NCI-H1417 treated with DMSO at 0.1 percent for 48 hours (cell line): ENCODE measurements at regions not wholly inside any gene's neighbourhood (a gene's known extent, or its start where the extent isn't known, plus 50 kb on each side); places are given as distances from the start of the nearest gene placed in this dataset.

Source experiments
- DNase-seq: peaks from one replicate; lab custom pipeline; 2025; lab: John Stamatoyannopoulos, UW

DNA sequence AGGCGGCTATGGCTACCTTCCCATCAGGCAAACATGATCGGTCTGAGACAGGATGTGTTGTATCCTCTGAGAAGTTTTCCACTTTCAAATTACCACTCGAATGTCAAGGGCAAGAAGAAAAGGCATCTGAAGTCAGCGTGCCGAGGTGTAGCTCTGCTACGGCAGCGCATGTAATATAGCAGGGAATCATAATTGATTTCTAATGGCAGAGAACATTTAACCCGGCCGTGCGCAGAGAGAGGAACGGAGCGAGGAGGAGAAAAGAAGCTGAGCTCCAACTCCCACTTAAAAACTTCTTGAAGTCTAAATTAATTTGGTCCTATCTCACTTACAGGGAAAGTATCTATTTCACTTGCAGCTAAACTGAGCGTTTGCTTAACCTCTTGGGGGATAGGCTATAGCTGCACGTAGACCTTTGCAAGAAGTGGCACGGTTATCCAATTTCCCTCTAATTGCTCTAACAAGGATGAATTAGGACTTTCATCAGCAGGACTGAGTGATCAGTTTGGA is 137.3 kb upstream of the KIRREL3 start:
- DNase-seq = no peak

DNA sequence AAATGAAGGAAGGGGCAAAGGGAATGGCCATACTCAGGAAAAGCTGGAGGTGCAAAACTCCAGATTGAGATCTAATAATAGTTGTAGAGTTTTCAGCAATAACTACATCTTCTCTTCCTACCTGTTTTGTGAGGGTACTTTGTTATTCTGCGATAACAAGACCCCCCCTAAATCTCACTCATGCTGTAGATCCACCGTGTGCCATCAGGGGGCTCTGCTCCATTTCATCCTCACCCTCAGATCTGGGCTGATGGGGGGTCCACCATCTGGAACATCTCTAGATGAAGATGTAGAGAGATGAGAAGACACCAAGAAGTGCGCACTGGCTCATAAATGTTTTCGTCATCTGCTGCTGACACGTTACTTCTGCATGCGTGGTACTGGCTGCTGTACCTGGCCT is 135.9 kb upstream of the KIRREL3 start:
- no peak for DNase-seq

DNA sequence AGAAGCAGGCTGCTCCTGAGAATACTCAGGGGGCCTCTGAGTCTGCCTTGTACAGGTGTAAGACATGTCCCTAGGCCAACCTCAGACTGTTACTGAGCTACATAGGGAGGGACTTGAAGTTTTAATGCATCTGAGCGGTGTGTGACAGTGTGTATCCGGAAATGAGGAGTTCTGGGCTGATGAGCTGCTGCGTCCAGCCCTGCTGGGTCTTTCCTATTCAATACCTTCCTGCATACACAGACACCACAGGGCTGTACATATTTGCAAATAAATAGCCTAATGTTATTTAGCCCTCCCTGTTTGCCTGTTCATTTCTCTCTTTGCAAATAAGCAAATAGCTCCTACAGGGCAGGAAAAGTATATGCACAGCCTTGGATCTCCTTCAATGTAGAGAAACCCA is 134.7 kb upstream of the KIRREL3 start:
- DNase-seq = no peak

DNA sequence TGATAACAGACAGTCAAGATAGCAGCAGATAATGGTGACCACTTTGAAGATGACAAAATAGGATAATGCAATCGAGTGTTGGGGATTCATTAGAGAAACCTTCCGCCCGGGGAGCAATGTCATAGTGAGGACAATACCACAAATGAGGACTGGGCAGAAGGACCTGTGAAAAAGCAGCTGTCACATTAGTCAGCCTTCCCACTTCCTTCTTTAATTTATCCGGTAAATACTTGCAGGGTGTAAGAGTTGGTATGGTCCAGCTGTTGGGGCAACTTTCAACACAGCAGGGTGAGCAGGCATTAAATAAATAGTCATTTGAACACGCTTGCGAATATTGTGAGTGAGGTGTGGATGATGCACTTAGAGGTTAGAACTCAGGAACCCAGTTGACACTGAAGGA is 132.5 kb upstream of the KIRREL3 start:
- DNase-seq = no peak

DNA sequence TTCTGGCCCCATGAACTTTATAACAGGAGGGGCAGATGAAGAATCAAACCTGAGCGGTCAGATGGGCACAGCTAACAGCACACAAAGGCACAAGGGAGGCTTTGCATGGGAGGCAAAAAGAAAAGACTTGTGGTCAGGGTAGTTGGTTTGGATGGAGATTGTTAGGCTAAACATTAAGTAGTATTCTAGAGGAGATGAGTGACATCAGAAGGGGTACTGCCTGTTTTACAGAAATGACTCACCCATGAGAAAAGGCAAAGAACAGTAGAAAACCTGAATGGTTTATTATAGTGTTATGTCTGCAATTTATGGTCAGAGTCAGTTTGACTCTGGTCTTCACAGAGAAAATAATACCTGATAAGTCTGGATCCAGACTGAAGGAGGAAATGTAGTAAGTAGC is 129.8 kb upstream of the KIRREL3 start:
- DNase-seq = no peak

DNA sequence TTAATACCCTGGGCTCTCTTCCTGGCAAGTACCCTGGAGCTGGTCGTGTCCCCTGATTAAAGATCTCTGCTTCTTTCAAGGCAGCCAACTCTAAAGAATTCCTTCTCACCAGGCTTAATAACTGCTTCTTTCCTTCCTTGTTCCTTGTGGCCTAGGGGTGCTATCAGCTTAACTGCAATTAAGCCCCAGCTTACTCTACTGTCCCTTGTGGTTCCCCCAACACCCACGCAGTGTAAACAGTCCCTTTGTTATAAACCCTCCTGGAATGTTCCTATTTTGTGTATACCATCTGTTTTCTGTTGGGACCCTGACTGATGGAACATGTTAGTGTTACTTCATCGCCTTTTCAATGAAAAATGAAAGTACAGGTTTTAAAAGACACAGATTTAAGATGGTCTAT is 126.4 kb upstream of the KIRREL3 start:
- DNase-seq = no peak

DNA sequence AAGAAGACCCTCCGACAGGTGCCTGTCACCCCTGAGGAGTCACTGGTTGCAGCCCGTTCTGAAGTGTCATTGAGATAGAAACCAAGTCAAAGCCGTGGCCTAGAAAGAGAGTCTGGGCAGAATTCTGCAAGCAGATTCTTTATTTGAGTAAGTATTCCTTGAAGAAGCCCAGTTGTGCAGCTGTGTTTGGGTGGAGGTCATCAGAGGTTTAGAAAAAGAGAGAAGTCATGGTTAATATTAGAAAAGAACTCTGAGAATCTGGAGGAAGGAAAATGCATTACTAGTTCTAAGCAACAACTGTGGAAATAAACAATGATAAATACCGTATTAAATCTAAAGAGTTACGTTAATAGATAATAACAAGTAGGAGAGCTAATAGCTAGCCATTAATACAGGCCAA is 118.8 kb upstream of the KIRREL3 start:
- DNase-seq = no peak

DNA sequence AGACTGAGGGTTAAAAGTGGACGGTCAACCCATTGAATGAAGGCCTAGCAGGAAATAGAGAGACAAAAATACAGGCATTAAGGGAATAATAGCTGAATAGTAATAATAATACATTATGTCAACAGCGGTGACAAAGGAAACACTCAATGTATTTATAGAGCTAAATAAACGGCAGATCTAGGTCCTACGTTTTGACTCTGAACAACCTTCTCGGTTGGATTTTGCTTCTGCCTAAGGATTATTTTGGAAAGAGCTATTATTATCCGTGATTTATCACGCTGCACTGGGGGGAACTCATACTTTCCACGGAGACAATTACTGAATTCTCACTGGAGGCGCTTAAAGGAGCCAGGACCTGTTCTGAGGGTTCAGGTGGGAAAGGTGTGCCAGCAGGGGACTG is 118.2 kb upstream of the KIRREL3 start:
- peak; percentile 81 for DNase-seq

DNA sequence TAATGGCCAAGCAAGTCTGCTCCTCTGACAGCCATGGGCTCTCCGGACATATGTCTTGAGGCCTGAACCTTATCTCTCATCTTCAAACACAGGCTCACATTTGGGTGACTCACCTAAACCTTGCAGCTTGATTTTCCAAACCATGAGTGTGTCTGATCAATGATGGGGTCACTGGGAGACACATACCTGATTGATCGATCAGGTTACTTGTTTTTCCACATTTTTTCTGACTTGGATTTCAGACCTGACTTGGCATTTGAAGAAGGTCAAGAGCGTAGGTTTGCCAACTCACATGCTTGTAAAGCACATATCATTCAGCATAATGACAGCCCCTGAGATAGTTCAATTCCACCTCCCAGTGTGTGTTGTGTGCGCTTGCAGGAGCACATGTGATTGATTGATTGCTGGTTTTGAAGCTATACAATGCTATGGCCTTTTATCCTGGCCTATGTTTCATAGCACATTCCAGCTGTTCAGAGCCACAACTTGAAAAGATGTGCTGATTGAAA is 116.7 kb upstream of the KIRREL3 start:
- no peak for DNase-seq

DNA sequence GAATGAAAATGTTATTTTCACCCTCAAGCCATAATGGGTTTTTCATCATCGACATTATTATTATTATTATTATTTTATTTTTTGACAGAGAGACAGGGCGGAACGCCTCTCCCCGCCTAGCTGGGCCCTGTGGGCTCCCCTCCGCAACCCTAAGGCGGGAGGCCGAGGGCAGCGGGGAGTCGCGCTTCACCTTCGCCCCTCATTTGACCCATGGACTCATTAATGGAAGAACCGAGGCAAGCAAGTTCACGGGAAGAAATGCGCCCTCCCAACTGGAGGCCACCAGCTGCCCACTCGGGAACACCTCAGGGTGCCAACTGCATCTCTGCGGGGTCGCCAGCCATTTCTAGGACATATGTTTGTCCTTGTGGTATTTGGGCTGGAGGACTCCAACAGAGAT is 115.3 kb upstream of the KIRREL3 start:
- no peak for DNase-seq

DNA sequence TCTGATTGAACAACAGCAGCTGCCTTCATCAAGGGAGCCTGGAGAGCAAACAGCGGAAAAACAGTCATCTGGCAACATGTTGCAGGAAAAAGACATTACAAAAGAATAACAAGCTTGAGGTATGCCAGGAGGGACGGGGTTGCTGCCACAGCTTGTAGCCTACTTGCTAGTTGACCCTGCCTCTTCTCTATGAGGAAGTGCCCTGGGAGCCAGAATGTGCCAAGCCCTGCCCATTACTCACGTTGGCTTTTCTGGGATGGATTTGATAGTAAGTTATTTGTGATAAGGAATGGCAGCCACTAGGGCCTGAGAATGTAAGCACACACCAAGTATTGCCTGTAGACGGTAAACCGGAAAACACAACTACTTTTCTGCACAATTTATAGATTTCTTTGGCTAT is 113.5 kb upstream of the KIRREL3 start:
- DNase-seq = no peak

DNA sequence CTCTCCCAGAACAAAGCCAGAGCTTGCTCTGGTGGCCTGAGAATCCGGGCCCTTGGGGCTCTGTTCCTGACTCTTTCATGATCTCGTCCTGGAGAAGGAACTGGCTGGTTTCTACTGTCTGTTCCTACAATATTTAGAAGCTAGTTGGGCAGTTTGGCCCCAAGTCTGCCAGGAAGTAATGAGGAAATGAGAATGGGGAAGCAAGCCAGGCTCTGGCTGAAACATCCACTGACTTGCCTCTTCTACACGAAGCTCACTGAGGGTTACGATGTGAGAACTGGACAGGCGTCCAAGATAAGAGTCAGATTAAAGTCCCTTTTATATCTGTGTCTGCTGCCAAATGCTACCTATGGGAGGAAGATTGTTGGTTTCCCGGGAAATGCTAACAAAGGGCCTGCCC is 110.0 kb upstream of the KIRREL3 start:
- DNase-seq = no peak

DNA sequence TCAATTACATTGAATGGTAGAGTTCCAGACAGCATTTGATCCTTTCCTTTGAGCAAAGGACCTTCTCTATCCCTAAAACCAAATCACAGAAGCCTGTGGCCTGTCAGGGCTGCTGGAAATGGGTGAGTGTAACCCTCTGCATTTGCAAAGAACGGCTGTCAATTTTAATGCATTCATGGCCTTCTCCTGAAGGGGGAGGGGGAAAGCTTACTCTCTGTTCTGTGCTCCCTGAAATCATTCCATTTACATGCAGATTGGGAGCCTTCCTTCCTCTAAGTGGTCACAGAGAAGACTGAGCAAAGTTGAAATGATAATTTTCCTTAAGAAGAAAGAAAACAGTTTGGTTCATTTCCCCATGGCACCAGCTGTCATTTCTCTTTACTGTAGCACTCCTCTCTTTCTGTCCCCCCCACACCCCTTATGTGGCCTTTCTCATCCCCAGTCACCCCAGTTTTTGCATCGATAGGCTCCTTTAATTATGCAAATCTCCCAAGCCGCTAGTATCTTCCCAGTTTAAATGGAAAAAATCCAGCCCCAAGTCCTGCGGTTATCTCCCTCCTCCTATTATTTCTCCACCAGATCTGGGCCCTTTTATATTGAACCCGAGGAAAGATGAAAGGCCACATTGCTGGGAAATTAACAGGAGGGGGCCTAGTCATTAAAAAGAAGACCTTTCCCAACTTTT is 109.4 kb upstream of the KIRREL3 start:
- DNase-seq = no peak

DNA sequence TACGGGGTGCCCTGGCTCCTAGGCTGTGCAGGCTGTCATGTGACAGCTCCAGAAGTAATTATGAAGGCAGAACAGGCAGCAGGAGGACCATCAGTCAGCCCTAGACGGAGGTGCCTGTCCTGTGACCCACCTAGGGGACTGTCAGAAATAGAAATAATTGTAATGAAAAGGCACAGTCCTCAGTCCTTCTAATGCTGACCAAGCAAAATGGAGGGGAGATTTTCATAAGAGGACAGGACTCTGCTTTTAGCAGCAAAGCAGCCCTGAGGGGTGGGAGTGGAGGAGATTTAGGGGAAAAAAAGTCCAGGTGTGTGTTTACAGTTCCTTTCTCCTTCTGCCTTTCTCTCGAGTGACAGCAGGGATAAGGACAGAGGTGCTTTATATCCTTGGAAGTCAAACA is 108.3 kb upstream of the KIRREL3 start:
- no peak for DNase-seq

DNA sequence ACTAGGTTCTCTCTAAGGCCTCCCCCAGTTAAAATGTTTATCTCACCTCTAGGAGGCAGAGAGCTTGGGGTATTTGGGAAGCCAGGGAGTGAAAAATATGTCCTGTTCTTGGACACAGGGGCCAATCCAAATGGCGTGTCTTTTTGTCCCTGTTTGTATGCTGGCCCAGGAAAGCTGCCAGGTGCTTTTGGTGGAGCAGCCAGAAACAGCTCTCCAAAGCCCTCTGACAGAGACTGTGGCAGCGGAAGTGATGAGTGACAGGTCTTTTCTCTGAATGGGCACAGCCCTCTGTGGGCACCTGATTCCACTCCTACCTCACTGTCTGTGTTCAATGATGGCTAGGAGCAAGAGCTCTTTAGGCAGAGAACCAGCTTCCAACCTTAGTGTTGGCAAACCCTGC is 106.4 kb upstream of the KIRREL3 start:
- no peak for DNase-seq

DNA sequence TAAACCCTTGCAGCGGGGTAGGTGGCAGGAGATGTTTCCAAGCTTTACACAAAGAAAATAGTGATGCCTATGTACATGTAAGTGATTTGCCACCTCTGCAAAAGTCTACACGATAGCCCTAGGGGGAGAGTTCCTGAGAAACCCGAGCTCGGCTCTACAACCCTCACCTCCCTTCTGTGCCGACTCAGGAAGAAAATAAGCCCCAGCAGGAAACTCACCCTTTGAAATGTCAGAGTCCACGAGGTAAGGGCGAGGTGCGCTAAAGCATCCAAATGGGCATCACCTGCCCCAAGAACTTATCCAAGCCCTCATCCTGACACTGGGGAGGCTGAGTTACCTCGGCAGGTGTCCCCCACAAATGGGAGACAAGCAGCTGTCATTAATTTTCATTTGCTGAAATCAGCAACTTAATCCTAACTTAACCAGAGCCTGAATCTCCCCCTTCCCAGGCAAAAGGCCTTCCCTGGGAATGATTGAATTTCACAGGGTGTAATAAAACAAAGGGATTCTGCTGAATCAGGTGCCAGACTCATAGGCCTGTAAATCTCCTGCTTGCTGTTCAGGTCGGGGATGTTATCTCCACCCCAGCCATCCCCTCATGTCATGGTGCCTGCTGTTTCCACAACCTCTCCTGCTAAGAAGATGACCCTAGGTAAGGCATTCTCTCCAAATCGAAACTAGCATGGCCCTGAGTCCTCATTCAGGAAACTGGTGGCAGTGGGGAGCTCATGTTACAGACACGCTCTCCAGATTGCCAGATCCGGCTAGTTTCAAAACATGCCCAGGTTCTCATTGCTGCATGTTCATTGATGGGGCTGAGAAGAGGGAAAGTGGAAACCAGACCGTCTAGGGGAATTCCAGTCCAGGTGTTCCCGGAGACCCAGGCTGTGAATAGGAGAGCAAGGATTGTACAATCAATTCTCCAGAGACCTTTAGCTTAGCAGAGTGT is 105.3 kb upstream of the KIRREL3 start:
- DNase-seq = peak; percentile 12

DNA sequence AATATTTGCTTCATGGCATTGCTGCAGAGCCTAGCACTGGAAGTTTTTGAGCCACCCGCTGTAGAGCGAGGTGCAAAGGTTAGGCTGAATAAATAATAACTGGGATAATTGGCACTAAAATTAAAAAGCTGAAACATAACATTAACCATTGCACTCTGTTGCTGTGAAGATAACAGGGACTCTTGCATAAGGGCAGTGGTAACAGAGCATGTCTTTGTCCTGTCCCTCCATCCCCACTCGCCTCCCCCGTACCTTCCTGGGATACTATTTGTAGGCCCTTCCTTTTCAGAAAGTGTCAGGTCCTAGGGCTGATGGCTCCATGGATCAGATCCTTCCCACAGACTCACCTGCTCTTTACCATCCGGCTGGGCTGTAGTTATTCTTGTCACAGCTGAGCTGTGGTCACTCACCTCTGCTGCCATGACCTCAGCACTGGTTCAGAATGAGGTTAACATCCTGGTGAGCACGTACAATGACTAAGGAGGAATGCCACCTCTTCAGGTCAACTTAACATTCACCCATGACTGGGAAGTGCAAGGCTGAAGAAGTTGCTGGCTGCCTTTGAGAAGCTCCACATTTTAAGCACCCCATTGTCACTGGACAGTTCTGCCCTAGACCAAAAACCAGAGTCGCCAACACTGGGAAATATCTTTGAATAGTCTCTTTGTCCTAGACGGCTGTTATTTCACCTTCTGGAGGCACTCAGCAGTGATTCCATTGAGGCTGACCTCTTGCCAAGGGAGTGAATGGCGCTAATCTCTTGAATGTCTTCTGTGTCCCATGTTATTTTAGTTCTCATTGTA is 103.2 kb upstream of the KIRREL3 start:
- DNase-seq = no peak

DNA sequence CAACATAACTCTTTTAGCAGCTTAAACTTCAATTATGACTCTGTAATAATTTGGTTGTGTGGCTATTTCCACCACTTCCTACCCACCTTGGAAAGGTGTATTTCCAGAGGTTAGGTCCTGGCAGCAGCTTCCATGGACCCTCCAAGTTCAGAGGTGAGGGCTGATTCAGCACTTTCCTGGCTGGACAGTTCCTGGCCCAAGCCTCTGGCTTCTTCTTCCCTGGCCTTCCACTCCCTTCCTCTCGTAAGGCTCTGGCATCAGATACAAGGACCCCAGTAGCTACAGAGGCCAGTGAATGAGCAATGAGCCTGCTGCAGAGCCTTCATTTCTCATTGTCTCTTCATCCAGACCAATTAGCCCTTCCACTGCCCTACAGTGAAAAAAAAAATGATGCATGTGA is 98.1 kb upstream of the KIRREL3 start:
- no peak for DNase-seq

DNA sequence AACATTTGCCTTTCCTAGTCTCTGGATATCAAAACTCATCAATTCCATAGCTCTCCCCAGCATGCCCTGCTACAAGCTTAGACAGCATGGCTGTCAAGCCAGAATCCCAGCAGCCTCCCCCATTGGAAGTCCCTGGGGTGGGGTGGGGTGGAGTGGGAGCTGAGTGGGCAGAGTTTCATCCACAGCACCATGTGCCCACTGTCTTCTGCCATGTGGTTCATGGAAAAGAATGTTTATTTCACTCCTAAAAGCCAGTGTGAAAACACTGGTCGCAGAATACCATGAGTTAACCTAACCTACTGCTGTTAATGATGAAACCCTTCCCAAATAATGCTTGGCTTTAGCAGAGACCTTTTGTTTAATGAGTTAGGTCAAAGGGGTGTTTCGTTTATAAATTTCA is 80.2 kb upstream of the KIRREL3 start:
- DNase-seq = no peak

DNA sequence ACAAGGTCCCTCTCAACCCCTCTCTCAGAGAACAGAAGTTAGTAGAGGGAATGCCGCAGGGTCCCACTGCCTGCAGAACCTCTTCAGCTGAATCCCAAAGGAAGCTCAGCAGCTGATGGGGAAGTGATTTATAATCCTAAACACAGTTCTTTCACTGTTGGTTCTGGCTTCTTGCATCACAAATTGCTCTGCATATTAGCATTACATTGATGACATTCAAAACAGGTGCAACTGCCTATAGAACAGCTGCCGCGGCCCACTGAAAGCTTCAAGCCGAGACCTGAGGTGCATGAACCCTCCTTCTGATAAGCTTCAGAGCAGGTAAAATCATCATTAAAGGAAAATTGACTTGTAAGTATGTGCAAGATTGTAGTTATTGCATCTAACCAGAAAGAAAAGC is 75.2 kb upstream of the KIRREL3 start:
- DNase-seq = no peak

DNA sequence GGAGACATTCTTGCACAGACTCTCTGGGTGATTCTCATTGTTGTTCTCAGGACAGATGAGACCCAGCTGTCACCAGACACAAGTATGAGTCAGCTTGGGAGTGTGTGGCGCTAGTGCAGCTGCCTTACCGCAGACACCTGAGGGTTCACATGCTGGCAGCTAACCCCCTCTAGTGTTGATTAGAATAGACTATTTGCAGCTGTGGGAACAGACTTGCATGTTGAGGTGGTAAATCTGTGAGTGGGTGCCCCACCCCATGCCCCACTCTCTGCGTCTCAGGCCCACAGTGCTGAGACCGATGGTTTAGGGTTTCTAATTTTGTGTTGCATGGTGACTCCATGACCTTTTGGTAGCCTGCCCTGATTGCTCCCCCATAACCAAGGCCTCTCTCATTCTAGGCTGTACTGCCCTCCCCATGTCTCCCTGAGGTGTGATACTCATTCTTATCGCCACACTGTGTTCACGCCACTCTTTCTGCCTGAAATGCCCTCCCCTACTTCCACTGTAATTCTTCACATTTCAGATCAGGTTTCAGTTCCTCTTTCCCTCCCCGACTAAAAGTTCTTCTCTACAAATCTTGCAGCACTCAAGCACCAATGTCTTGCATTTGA is 73.7 kb upstream of the KIRREL3 start:
- no peak for DNase-seq

DNA sequence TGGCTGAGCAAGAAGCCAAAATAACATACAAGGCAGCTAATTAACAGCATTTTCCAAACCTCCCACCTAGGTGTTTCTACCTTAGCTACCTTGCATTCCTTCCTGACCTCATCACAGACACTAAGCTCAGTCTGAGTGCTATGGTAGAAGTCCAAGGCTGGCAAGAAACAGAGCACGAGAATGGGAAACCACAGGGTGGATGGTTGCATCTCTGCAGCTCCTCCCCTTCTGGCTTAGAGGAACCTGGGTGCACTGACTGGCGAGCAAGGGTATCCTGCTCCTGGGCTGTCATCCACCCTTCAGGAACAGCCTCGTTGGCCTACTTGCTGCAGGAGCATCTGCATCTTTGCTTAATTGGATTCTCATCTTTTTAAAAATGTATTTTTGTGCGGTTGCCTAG is 73.1 kb upstream of the KIRREL3 start:
- DNase-seq = no peak
